Epithelial cell of prostate (primary cell): ENCODE measurements at regions not wholly inside any gene's neighbourhood (a gene's known extent, or its start where the extent isn't known, plus 50 kb on each side); places are given as distances from the start of the nearest gene placed in this dataset.
"Not testable (repeated sequence)": the region's sequence is repeated elsewhere in the genome, so short reads cannot be mapped to it uniquely, and the experiment has no call there.

Experiments
- DNase-seq: peaks from one replicate; pipeline ENCODE4 v3.0.0-alpha.2; 2011; ENCODE audit warnings: low read depth, low spot score
- H3K27ac ChIP-seq: fragments of 450-650 bp; 2 replicates; pipeline ENCODE4 v1.5.1; 2017; ENCODE audit warnings: mild to moderate bottlenecking

GRCh38 chr11:49442669-49443068 is 234.3 kb upstream of the FOLH1 start:
- no peak overlapping the region for H3K27ac ChIP-seq
- DNase-seq: no peak

- H3K27ac ChIP-seq, DNase-seq: not testable (repeated sequence)
Observed at GRCh38 chr11:49439901-49440300, 231.5 kb upstream of the FOLH1 start.

- not testable (repeated sequence) for DNase-seq, H3K27ac ChIP-seq
Observed at GRCh38 chr11:49434308-49434707, 225.9 kb upstream of the FOLH1 start.

DNA sequence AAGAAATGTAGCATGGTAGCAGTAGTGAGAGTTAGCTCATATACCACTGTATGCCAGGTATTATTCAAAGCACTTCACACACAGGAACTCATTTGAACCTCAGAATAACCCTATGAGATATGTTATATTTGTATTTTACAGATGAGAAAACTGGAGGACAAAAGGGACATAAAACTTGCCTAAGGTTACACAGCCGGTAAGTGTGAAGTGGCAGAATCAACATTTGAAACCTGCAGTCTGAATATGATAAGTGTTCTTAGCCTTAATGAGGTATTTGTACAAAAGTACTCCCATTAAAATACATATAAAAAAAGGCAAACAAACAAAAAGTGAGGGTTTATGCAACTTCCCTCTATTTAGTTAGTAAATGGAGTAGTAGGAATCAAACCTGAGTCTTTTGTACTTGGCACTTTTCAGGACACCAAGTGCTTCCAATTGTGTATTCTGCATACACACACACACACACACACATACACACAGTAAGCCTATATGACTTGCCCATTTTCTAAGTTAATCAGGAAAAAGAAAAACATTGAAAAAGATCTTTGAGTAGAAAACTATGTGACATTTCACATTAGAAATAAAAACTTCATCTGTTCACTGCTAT is 223.9 kb upstream of the FOLH1 start:
- DNase-seq: no peak
- H3K27ac ChIP-seq: no peak overlapping the region

DNA sequence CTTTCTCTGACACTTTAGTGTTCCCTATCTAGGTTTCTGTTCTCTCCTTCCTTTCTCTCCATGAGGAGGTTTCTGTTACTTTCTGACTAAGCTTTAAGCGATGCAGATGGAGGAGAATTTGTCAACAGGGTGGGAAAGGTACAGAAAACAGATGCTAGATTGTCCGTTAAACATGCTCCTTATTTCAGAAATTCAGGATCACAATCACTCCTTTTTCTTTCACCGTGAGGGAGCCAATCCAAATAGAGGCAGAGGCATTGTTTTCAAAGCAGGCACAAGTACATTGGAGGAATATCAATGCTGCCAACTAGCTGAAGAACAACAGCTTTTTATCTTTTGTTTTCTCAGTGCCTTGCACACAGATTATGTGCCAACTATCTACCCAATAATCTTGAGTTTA is 215.7 kb upstream of the FOLH1 start:
- DNase-seq: no peak
- H3K27ac ChIP-seq: no peak overlapping the region

GRCh38 chr11:49418877-49419276 is 210.5 kb upstream of the FOLH1 start:
- H3K27ac ChIP-seq, DNase-seq: not testable (repeated sequence)

GRCh38 chr11:49405743-49406142 is 197.3 kb upstream of the FOLH1 start:
- DNase-seq: no peak

DNA sequence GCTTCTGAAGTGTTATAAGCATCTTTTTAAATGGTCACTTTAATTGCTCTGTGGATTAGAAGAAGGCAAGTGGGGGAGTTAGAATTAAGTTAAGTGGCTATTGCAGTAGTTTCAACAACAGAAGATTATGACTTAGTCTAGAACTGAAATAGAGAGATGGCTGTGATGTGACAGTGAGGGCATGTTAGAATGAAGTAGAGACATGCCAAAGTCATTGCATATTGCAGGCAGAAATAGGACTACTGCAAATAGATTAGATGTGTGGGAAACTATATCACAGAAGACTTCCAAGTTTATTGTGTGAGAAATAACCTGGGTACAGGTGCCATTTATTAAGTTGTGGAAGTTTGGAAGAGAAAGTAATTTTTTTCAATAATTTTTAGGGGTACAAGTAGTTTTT is 187.4 kb upstream of the FOLH1 start:
- not testable (repeated sequence) for DNase-seq, H3K27ac ChIP-seq

More at GRCh38 chr11:49405743-49406142, 197.3 kb upstream of the FOLH1 start:
- no peak overlapping the region for H3K27ac ChIP-seq

DNA sequence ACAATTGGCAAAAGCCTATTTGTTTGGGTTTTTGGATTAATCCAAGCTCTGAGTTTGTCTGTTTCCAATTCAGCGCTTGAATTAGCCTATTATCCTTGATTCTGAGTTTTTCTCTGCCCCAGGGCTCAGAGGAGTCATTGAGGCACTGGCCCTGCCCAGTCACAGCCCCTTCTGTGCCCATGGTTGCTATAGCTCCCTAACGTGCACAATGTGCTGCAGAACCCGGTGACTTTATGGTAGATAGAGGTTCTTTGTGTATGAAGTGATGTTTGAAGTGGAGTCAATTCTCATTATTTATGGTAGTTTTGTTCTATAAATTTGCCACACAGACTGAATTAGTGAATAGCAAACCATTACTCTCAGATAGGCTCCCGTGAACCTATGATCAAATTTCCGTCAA is 182.0 kb upstream of the FOLH1 start:
- DNase-seq, H3K27ac ChIP-seq: not testable (repeated sequence)

GRCh38 chr11:49389149-49389548 is 180.7 kb upstream of the FOLH1 start:
- DNase-seq, H3K27ac ChIP-seq: not testable (repeated sequence)

- DNase-seq, H3K27ac ChIP-seq: not testable (repeated sequence)
Observed at GRCh38 chr11:49384371-49384770, 176.0 kb upstream of the FOLH1 start.

GRCh38 chr11:49377978-49378377 is 169.6 kb upstream of the FOLH1 start:
- no peak for DNase-seq
- H3K27ac ChIP-seq: no peak overlapping the region

- DNase-seq, H3K27ac ChIP-seq: not testable (repeated sequence)
Observed at GRCh38 chr11:49373866-49374265, 165.5 kb upstream of the FOLH1 start.

DNA sequence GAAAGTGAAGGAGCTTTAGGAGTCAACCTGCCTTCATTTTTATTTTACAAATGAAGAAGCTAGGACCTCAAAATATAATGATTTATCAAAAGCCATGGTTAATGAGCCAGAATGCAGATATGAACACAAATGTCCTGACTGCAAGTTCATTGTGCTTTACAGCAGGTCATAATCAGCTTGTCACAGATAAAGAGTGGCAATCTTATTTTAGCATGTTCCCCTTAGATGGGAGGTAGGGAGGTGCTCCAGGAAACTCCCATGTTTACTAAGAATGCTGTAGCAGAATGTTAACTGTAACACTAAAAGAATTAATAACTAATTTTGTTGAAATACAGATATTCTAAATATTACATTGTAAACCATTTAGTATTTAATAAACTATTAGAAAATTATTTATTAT is 165.0 kb upstream of the FOLH1 start:
- not testable (repeated sequence) for DNase-seq, H3K27ac ChIP-seq

- DNase-seq, H3K27ac ChIP-seq: not testable (repeated sequence)
Observed at GRCh38 chr11:49372137-49372536, 163.7 kb upstream of the FOLH1 start.

GRCh38 chr11:49368556-49368955 is 160.2 kb upstream of the FOLH1 start:
- H3K27ac ChIP-seq, DNase-seq: not testable (repeated sequence)

DNA sequence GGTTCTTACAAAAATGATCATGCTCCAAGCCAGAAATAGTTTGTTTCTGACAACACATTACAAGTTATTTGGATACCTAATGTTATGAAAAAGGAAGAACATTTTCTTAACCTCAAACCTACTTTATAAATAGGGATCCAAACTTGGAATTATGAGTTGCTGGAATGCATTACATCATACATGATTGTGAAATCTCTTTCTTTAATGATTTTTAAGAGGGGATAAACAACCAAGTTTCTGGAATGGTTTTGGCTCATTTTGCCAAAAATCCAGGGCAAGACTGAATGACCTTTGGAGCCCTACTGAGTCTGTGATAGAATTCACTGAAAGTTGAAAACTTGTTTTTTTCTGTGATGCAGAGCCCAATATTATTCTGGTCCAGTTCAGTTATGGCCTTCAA is 157.0 kb upstream of the FOLH1 start:
- not testable (repeated sequence) for DNase-seq

DNA sequence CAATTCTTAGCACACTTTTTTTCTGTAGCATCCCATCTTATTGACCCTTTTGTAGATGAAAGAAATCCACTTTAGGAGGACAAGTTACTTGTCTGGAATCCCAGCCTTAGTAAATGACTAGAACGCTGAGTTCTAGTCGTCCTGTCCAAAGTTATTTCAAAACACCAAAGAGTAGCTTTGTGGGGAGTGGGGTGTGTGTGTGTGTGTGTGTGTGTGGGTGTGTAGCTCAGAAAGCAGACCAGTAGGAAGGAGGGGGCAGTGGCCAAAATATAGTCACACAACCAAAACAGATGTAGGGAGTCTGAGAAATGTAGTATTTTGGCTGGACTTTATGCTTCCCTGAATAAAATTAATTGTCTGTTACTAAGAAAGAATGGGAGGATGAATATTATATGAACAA is 154.6 kb upstream of the FOLH1 start:
- not testable (repeated sequence) for H3K27ac ChIP-seq, DNase-seq

More for the DNA sequence above, 157.0 kb upstream of the FOLH1 start:
- H3K27ac ChIP-seq: not testable (repeated sequence)

DNA sequence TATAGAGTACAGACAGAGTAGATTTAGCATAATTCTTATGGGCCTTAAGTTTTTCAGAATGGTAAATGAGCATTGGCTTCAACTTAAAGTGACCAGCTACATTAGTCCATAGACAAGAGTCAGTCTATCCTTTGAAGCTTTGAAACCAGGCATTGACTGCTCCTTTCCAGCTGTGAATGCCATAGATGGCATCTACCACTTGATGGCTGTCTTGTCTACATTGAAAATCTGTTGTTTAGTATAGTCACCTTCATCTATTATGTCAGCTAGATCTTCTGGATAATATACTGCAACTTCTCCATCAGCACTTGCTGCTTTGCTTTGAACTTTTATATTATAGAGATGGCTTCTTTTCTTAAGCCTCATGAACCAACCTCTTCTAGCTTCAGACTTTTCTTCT is 146.1 kb upstream of the FOLH1 start:
- DNase-seq, H3K27ac ChIP-seq: not testable (repeated sequence)

DNA sequence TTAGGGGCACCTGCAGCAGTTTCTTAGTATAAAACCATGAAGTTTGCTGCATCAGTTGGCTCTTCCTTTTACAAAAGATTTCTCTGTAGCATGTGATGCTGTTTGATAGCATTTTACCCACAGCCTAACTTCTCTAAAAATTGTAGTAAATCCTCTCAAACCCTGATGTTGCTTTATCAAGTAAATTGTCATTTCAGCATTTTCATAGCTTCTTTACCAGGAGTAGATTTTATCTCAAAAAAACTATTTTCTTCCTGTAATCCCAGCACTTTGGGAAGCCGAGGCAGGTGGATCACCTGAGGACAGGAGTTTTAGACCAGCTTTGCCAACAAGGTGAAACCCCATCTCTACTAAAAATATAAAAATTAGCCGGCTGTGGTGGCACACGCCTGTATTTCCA is 144.5 kb upstream of the FOLH1 start:
- DNase-seq, H3K27ac ChIP-seq: not testable (repeated sequence)

DNA sequence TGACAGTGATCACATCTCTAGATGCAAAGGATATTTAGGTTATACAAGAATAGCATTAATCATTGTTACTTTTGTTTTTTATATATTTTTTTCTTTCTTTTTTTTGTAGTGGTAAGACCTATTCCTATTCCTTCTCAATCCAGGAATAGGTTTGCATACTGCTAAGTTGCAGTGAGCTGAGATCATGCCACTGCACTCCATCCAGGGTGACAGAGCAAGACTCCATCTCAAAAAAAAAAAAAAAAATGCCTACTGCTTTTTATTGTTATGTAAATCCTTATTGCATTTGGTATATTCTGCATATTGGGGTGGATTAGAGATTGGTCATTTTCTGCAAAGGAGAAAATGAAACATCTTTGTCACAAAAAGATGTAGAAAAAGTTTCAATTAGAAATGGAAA is 138.2 kb upstream of the FOLH1 start:
- DNase-seq, H3K27ac ChIP-seq: not testable (repeated sequence)

GRCh38 chr11:49328485-49329186 is 120.2 kb upstream of the FOLH1 start:
- not testable (repeated sequence) for H3K27ac ChIP-seq, DNase-seq
